ENCODE measurements at regions not wholly inside any gene's neighbourhood (a gene's known extent, or its start where the extent isn't known, plus 50 kb on each side); places are given as distances from the start of the nearest gene placed in this dataset.

DNA sequence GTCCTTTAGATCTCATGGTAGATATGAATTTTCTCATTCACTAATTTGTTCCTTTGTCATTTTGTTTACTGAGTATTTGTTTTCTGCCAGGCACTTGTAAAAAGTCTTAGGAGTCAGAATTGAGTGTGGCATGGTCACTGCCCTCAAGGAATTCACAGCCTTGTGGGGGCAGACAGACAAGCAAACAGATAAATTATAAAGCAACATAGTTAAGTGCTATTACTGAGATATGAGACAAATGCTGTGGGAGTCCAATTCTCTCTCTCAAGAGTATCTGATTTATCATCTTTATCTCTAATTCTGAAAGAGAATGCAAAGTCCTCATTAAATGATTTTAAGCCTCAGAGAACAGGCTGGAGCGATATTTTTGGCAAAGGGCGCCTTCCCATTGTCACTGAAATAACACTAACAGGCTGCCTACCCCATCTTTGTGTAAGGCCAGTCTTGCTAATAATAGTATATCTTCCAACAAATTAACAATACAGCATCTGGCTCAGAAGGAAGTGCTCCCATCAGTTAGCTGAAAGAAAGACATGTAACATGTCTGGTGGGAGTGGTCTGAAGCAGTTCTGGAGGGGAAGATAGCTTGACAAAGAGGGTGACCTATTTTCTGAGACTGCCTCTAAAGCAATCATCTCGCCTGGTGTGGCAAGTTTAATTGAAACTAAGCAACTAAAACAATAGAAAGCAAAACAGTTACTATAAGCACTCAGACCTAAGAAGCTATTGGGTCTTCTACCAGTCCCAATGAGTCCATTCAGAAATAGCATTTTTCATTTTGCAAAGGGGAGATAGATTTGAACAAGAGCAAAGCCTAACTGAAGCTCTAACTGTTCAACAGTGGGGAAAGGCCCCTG lies 61.5 kb upstream of the AMOT start:
- no peak for DNase-seq (ENCODE audit: low spot score)

DNA sequence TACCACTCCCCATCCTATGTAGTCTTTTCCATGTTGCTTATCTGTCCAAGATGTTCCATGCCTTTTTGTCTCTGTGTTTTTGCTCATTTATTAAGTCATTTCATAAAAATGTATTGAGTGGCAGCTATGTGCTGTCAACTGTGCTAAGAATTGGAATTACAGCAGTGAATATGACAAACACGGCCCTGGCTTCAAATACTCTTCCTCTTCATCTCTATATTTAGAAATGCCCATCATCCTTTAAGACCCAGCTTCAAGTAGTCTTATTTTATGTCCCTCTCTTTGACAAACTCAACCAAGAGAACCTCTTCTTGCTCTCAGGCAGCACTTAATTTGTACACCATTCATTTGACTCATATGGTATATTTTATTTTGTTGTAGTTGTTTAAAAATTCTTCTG lies 55.4 kb upstream of the AMOT start:
- DNase-seq (ENCODE audit: low spot score), result no peak

Measured in LoVo (cell line).